Common myeloid progenitor, CD34-positive (primary cell): ENCODE measurements at regions not wholly inside any gene's neighbourhood (a gene's known extent, or its start where the extent isn't known, plus 50 kb on each side); places are given as distances from the start of the nearest gene placed in this dataset.

Source experiments
- CTCF ChIA-PET: fragments of 350-600 bp; sonication (Branson Sonifier 250); formaldehyde crosslinking; loops from one replicate; lab custom pipeline; 2021; ENCODE audit warnings: antibody characterized with exemption; lab: Charles Lee
- POLR2A ChIA-PET: fragments of 350-600 bp; sonication (Branson Sonifier 250); formaldehyde crosslinking; loops from one replicate; lab custom pipeline; 2021; ENCODE audit warnings: antibody characterized with exemption; lab: Charles Lee
- DNase-seq, 3 donors: peaks; one replicate each; pipeline versions ENCODE4 v3.0.0 to v3.0.0-alpha.2; 2013
- H3K27ac ChIP-seq, 2 experiments: 1 replicate in 1 of 2; 2 replicates in 1 of 2; pipeline ENCODE4 v1.7.0; 2013; ENCODE audit warnings: inconsistent platforms in 2 of 2, low read length in 2 of 2, mild to moderate bottlenecking in 2 of 2, low read depth in 1 of 2, moderate library complexity in 1 of 2; ENCODE audit not compliant: severe bottlenecking in 2 of 2, insufficient read depth in 1 of 2, poor library complexity in 1 of 2
- H3K27me3 ChIP-seq, 5 experiments: replicated peaks in 2 of 5; 1 replicate in 3 of 5; 2 replicates in 2 of 5; pipeline versions ENCODE4 v1.6.1 to v1.7.0; 2013; ENCODE audit warnings: low read length in 4 of 5, mild to moderate bottlenecking in 2 of 5, moderate library complexity in 2 of 5, inconsistent platforms in 1 of 5; ENCODE audit not compliant: insufficient read depth in 5 of 5, control insufficient read depth in 4 of 5
- H3K36me3 ChIP-seq, 4 experiments: 1 replicate in 2 of 4; 2 replicates in 2 of 4; pipeline versions ENCODE4 v1.6.1 to v1.7.0; 2013; ENCODE audit warnings: low read length in 3 of 4, control low read depth in 1 of 4, mild to moderate bottlenecking in 1 of 4; ENCODE audit not compliant: control insufficient read depth in 4 of 4, insufficient read depth in 4 of 4
- H3K4me1 ChIP-seq, 4 experiments: 1 replicate in 3 of 4; 2 replicates in 1 of 4; pipeline versions ENCODE4 v1.6.1 to v1.7.1; 2013; ENCODE audit warnings: low read length in 3 of 4, mild to moderate bottlenecking in 3 of 4, control low read depth in 1 of 4, inconsistent platforms in 1 of 4, moderate library complexity in 1 of 4; ENCODE audit not compliant: control insufficient read depth in 4 of 4, insufficient read depth in 4 of 4; ENCODE audit errors: control extremely low read depth in 1 of 4
- H3K4me3 ChIP-seq, 7 experiments: 1 replicate in 4 of 7; 2 replicates in 3 of 7; pipeline versions ENCODE4 v1.5.1 to v1.7.0; 2013; ENCODE audit warnings: mild to moderate bottlenecking in 7 of 7, low read length in 6 of 7, moderate library complexity in 6 of 7, inconsistent platforms in 2 of 7, low read depth in 2 of 7, control low read depth in 1 of 7; ENCODE audit not compliant: insufficient read depth in 4 of 7, control insufficient read depth in 1 of 7; ENCODE audit errors: extremely low read depth in 1 of 7
- H3K9me3 ChIP-seq, 5 experiments: 1 replicate in 4 of 5; 2 replicates in 1 of 5; pipeline versions ENCODE4 v1.6.1 to v1.7.1; 2013; ENCODE audit warnings: low read length in 4 of 5, mild to moderate bottlenecking in 2 of 5, inconsistent platforms in 1 of 5, low read depth in 1 of 5, moderate library complexity in 1 of 5; ENCODE audit not compliant: control insufficient read depth in 4 of 5, insufficient read depth in 2 of 5; ENCODE audit errors: control extremely low read depth in 1 of 5
- WGBS: methylation state at CpG from one replicate; pipeline ENCODE4 v1.1.5; 2013; ENCODE audit not compliant: insufficient coverage; 5-methylcytosine and 5-hydroxymethylcytosine counted together

GRCh38 chr16:80300456-80300855, 240.3 kb upstream of the DYNLRB2 start:
- CTCF ChIA-PET, result no interaction called here
- Histone ChIP-seq H3K4me3 (no peak overlapping the region), H3K27me3 (no peaks in the 10 kb centered on the region), H3K27ac (no peak overlapping the region), H3K36me3 (no peaks in the 10 kb centered on the region), H3K9me3 (no peaks in the 10 kb centered on the region), H3K4me1 (no peaks in the 10 kb centered on the region)
- POLR2A ChIA-PET, result no interaction called here
- DNase-seq, result no peak
- WGBS, result 100% methylated on average over 3 of the region's 4 CpGs

DNA sequence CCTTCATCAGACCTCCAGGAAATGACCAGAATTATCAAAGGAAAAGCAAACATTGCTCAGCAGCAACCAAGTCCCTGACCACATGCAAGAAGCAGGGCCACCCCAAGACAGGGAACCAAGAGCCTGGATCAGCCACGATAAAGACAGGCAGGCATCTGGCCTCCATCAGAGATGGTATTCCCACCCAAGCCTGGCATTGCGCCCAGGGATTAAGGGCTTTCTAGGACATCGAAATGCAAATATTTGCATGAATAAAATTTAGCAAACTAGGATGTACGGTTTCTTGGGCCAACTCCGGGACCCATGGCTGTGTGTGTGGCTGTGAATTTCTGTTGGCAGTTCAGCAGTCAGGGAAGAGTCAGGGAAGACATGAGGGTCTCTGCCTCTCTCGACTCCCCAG, 241.4 kb upstream of the DYNLRB2 start:
- Histone ChIP-seq H3K4me1 (no peaks in the 10 kb centered on the region), H3K36me3 (no peaks in the 10 kb centered on the region), H3K27me3 (no peaks in the 10 kb centered on the region), H3K9me3 (no peaks in the 10 kb centered on the region), H3K27ac (no peak overlapping the region), H3K4me3 (no peak overlapping the region)
- no peak for DNase-seq
- 57% methylated on average over 5 of the region's 6 CpGs for WGBS
- POLR2A ChIA-PET, result no interaction called here
- CTCF ChIA-PET, result no interaction called here

DNA sequence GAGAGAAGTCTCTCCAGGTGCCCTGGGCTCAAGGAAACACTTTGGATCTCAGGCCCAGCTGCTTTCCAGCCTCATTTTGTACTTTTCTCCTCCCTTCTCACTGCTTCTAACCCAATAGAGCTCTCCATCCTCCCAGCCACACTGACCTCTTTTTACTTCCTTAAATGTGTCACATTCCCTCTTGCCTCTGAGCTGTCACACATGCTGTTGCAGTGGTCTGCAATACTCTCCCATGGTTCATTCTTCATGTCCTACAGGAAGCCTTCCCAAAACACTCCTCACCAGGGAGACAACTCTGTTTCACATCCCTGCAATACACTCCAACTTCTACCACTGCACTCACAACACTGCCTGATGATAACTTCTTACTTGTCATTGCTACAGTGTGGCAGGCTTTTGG, 242.1 kb upstream of the DYNLRB2 start:
- POLR2A ChIA-PET, result no interaction called here
- DNase-seq, result no peak
- Histone ChIP-seq H3K27me3 (no peaks in the 10 kb centered on the region), H3K4me1 (no peaks in the 10 kb centered on the region), H3K36me3 (no peaks in the 10 kb centered on the region), H3K27ac (no peak overlapping the region), H3K4me3 (no peak overlapping the region), H3K9me3 (no peaks in the 10 kb centered on the region)
- CTCF ChIA-PET, result no interaction called here

GRCh38 chr16:80296034-80296433, 244.8 kb upstream of the DYNLRB2 start:
- Histone ChIP-seq H3K27me3 (no peaks in the 10 kb centered on the region), H3K4me1 (no peaks in the 10 kb centered on the region), H3K4me3 (no peak overlapping the region), H3K27ac (no peak overlapping the region), H3K9me3 (no peaks in the 10 kb centered on the region), H3K36me3 (no peaks in the 10 kb centered on the region)
- WGBS, result 100% methylated on average over 6 of the region's 7 CpGs
- CTCF ChIA-PET, result no interaction called here
- POLR2A ChIA-PET, result interaction anchor here (0.7 kb wide), 1 partner anchor 14 kb away, joined by 3 read pairs; no protein-coding TSS in a partner anchor
- DNase-seq, result no peak

- no peak for DNase-seq
- Histone ChIP-seq H3K27ac (no peak overlapping the region), H3K4me3 (no peak overlapping the region), H3K9me3 (no peaks in the 10 kb centered on the region), H3K36me3 (no peaks in the 10 kb centered on the region), H3K4me1 (no peaks in the 10 kb centered on the region), H3K27me3 (no peaks in the 10 kb centered on the region)
- ChIA-PET POLR2A (no interaction called here), CTCF (no interaction called here)
- WGBS, result 100% methylated on average over 1 of the region's 4 CpGs
Measured at GRCh38 chr16:80294172-80294571, 246.6 kb upstream of the DYNLRB2 start.

DNA sequence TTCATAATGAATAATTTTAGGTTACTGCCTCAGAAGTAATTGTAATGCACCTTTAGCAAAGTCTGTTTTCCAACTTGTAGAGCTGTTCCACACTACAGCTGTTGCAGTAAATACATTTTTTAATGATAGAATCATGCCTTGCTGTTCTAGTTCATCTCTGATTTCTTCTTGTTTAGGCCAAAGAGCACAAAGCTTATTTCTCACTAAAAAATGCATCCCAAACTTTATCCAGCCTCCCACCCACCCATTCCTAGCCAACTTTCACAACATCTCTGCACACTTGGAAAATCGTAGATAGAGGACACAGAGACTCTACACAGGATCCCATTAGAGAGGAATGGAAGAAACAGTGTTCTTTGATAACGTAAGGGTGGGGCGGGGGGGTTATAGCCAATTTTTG, 252.2 kb upstream of the DYNLRB2 start:
- ChIA-PET CTCF (no interaction called here), POLR2A (no interaction called here)
- no peak overlapping the region for H3K27ac ChIP-seq
- H3K36me3 ChIP-seq, result no peaks in the 10 kb centered on the region
- no peaks in the 10 kb centered on the region for H3K9me3 ChIP-seq
- no CpG with 5 or more reads among the region's 3 CpGs for WGBS
- no peak for DNase-seq
- no peaks in the 10 kb centered on the region for H3K4me1 ChIP-seq
- no peaks in the 10 kb centered on the region for H3K27me3 ChIP-seq
- H3K4me3 ChIP-seq, result no peak overlapping the region

GRCh38 chr16:80287674-80288073, 253.1 kb upstream of the DYNLRB2 start:
- Histone ChIP-seq H3K4me1 (no peaks in the 10 kb centered on the region), H3K36me3 (no peaks in the 10 kb centered on the region), H3K27ac (no peak overlapping the region), H3K4me3 (no peak overlapping the region), H3K27me3 (no peaks in the 10 kb centered on the region), H3K9me3 (no peaks in the 10 kb centered on the region)
- WGBS, result 63% methylated on average over 1 of the region's 1 CpG
- ChIA-PET CTCF (no interaction called here), POLR2A (no interaction called here)
- DNase-seq, result no peak
